Liver (tissue), 8 donors: ENCODE measurements at regions not wholly inside any gene's neighbourhood (a gene's known extent, or its start where the extent isn't known, plus 50 kb on each side); places are given as distances from the start of the nearest gene placed in this dataset.

Experiments
- DNase-seq: peaks from one replicate; pipeline ENCODE4 v3.0.0-alpha.2; 2017; ENCODE audit warnings: low spot score
- H3K27ac ChIP-seq, 2 donors: one replicate each; pipeline ENCODE4 v1.7.0; 2013; ENCODE audit warnings: inconsistent platforms in 2 of 2, low read length in 2 of 2, control low read depth in 1 of 2, low read depth in 1 of 2, mild to moderate bottlenecking in 1 of 2
- H3K27me3 ChIP-seq, 4 donors: one replicate each; pipeline versions ENCODE4 v1.6.1 to v1.7.0; 2013; ENCODE audit warnings: low read length in 3 of 4, inconsistent platforms in 1 of 4, mild to moderate bottlenecking in 1 of 4, moderate library complexity in 1 of 4; ENCODE audit not compliant: control insufficient read depth in 4 of 4, insufficient read depth in 4 of 4
- H3K36me3 ChIP-seq, 4 donors: one replicate each; pipeline versions ENCODE4 v1.6.1 to v1.7.0; 2013; ENCODE audit warnings: low read length in 3 of 4, mild to moderate bottlenecking in 3 of 4, low read depth in 1 of 4, moderate library complexity in 1 of 4; ENCODE audit not compliant: control insufficient read depth in 4 of 4, insufficient read depth in 3 of 4
- H3K4me1 ChIP-seq, 4 donors: one replicate each; pipeline versions ENCODE4 v1.6.1 to v1.7.0; 2013; ENCODE audit warnings: low read length in 3 of 4, mild to moderate bottlenecking in 3 of 4, moderate library complexity in 1 of 4; ENCODE audit not compliant: control insufficient read depth in 4 of 4, insufficient read depth in 4 of 4
- H3K4me3 ChIP-seq, 3 donors: one replicate each; pipeline versions ENCODE4 v1.6.1 to v1.7.0; 2013; ENCODE audit warnings: low read length in 3 of 3, control low read depth in 1 of 3, low read depth in 1 of 3, mild to moderate bottlenecking in 1 of 3
- H3K9ac ChIP-seq, 2 donors: one replicate each; pipeline ENCODE4 v1.7.0; 2013; ENCODE audit warnings: low read length in 2 of 2, mild to moderate bottlenecking in 2 of 2, moderate library complexity in 2 of 2, control low read depth in 1 of 2, low read depth in 1 of 2
- H3K9me3 ChIP-seq, 4 donors: one replicate each; pipeline versions ENCODE4 v1.6.1 to v1.7.0; 2013; ENCODE audit warnings: low read length in 3 of 4; ENCODE audit not compliant: control insufficient read depth in 4 of 4
- ATF3 ChIP-seq: IDR thresholded peaks from 2 replicates; pipeline ENCODE4 v1.6.1; 2016; ENCODE audit warnings: antibody characterized with exemption
- CTCF ChIP-seq: fragments of 150-350 bp; IDR thresholded peaks from 2 replicates; pipeline ENCODE4 v1.5.1; 2017; ENCODE audit warnings: improper control_type of control experiment, low read depth, low read length; ENCODE audit not compliant: missing input control
- EGR1 ChIP-seq, 2 donors: IDR thresholded peaks; 2 replicates each; pipeline ENCODE4 v1.6.1; 2016 to 2018; ENCODE audit warnings: antibody characterized with exemption in 2 of 2, low read depth in 2 of 2
- FOXA1 ChIP-seq: IDR thresholded peaks from 2 replicates; pipeline ENCODE4 v1.6.1; 2016; ENCODE audit warnings: antibody characterized with exemption
- FOXA2 ChIP-seq: IDR thresholded peaks from 2 replicates; pipeline ENCODE4 v1.6.1; 2016; ENCODE audit warnings: antibody characterized with exemption
- GABPA ChIP-seq, 2 donors: IDR thresholded peaks in 1 of 2; conservative IDR thresholded peaks in 1 of 2; 2 replicates each; pipeline ENCODE4 v1.6.1; 2016; ENCODE audit warnings: antibody characterized with exemption in 2 of 2, mild to moderate bottlenecking in 1 of 2, moderate library complexity in 1 of 2
- HNF4A ChIP-seq, 2 donors: conservative IDR thresholded peaks; 2 replicates each; pipeline ENCODE4 v1.6.1; 2016; ENCODE audit warnings: antibody characterized with exemption in 2 of 2, mild to moderate bottlenecking in 2 of 2
- HNF4G ChIP-seq: IDR thresholded peaks from 2 replicates; pipeline ENCODE4 v1.6.1; 2016; ENCODE audit warnings: antibody characterized with exemption
- JUND ChIP-seq, 2 donors: IDR thresholded peaks; 2 replicates each; pipeline ENCODE4 v1.6.1; 2016; ENCODE audit warnings: antibody characterized with exemption in 2 of 2
- MAX ChIP-seq: IDR thresholded peaks from 2 replicates; pipeline ENCODE4 v1.6.1; 2016; ENCODE audit warnings: antibody characterized with exemption
- NR2F2 ChIP-seq: IDR thresholded peaks from 2 replicates; pipeline ENCODE4 v1.6.1; 2016; ENCODE audit warnings: antibody characterized with exemption
- RAD21 ChIP-seq, 2 donors: IDR thresholded peaks; 2 replicates each; pipeline ENCODE4 v1.6.1; 2016; ENCODE audit warnings: antibody characterized with exemption in 2 of 2, mild to moderate bottlenecking in 2 of 2
- REST ChIP-seq: IDR thresholded peaks from 2 replicates; pipeline ENCODE4 v1.6.1; 2016; ENCODE audit warnings: antibody characterized with exemption, mild to moderate bottlenecking
- RXRA ChIP-seq, 2 donors: IDR thresholded peaks; 2 replicates each; pipeline ENCODE4 v1.6.1; 2017 to 2018; ENCODE audit warnings: antibody characterized with exemption in 2 of 2, mild to moderate bottlenecking in 1 of 2
- SP1 ChIP-seq: IDR thresholded peaks from 2 replicates; pipeline ENCODE4 v1.6.1; 2018; ENCODE audit warnings: antibody characterized with exemption, mild to moderate bottlenecking
- TAF1 ChIP-seq: conservative IDR thresholded peaks from 2 replicates; pipeline ENCODE4 v1.6.1; 2016; ENCODE audit warnings: antibody characterized with exemption, mild to moderate bottlenecking
- YY1 ChIP-seq: IDR thresholded peaks from 2 replicates; pipeline ENCODE4 v1.6.1; 2016; ENCODE audit warnings: antibody characterized with exemption, mild to moderate bottlenecking
- ZBTB33 ChIP-seq: IDR thresholded peaks from 2 replicates; pipeline ENCODE4 v1.6.1; 2016; ENCODE audit warnings: antibody characterized with exemption
- WGBS: extraction: QIAGEN DNeasy Blood & Tissue Kit; methylation state at CpG from one replicate; pipeline ENCODE4 v1.1.7; 2013; 5-methylcytosine and 5-hydroxymethylcytosine counted together
- donor health status: healthy.
- donor health status: healthy.
- donor health status: healthy.
- donor health status: healthy.
- donor health status: healthy.

GRCh38 chr1:90564164-90564563, 152.9 kb downstream of the BARHL2 start:
- DNase-seq = no peak
- Histone ChIP-seq H3K36me3 (no peaks in the 10 kb centered on the region), H3K27ac (no peak overlapping the region), H3K9me3 (no peaks in the 10 kb centered on the region), H3K4me1 (no peaks in the 10 kb centered on the region), H3K27me3 (peaks cover 0 to 3% (median 0%) of the 10 kb centered on the region in 4 donors), H3K4me3 (no peak overlapping the region), H3K9ac (no peak overlapping the region)
- WGBS = 84% methylated on average over 2 of the region's 2 CpGs
- TF ChIP-seq HNF4G (no peak), REST (no peak), ZBTB33 (no peak), HNF4A (conservative IDR thresholded peaks at IDR 0.05) (no peak), EGR1 (IDR thresholded peaks at IDR 0.05; ENCODE audit: low read depth in 2 of 2) (no peak), CTCF (no peak), RAD21 (IDR thresholded peaks at IDR 0.05) (no peak), YY1 (no peak), FOXA1 (no peak), ATF3 (no peak), GABPA (IDR thresholded peaks at IDR 0.05 in 1 of 2, conservative IDR thresholded peaks at IDR 0.05 in 1 of 2) (no peak), RXRA (IDR thresholded peaks at IDR 0.05) (no peak), JUND (IDR thresholded peaks at IDR 0.05) (no peak), TAF1 (no peak), NR2F2 (no peak), SP1 (no peak), MAX (no peak)

GRCh38 chr1:90562892-90563291, 154.2 kb downstream of the BARHL2 start:
- DNase-seq = no peak
- Histone ChIP-seq H3K9me3 (no peaks in the 10 kb centered on the region), H3K4me3 (no peak overlapping the region), H3K9ac (no peak overlapping the region), H3K36me3 (no peaks in the 10 kb centered on the region), H3K4me1 (no peaks in the 10 kb centered on the region), H3K27ac (no peak overlapping the region), H3K27me3 (peaks cover 0 to 3% (median 0%) of the 10 kb centered on the region in 4 donors)
- TF ChIP-seq ZBTB33 (no peak), NR2F2 (no peak), GABPA (IDR thresholded peaks at IDR 0.05 in 1 of 2, conservative IDR thresholded peaks at IDR 0.05 in 1 of 2) (no peak), FOXA2 (no peak), HNF4G (no peak), MAX (no peak), REST (no peak), RAD21 (IDR thresholded peaks at IDR 0.05) (no peak), FOXA1 (no peak), YY1 (no peak), ATF3 (no peak), EGR1 (IDR thresholded peaks at IDR 0.05; ENCODE audit: low read depth in 2 of 2) (no peak), JUND (IDR thresholded peaks at IDR 0.05) (no peak)
- 66% methylated on average over 2 of the region's 2 CpGs for WGBS
